Mesodermal cell (in vitro differentiated cells): ENCODE measurements at regions not wholly inside any gene's neighbourhood (a gene's known extent, or its start where the extent isn't known, plus 50 kb on each side); places are given as distances from the start of the nearest gene placed in this dataset.
"Not testable (repeated sequence)": the region's sequence is repeated elsewhere in the genome, so short reads cannot be mapped to it uniquely, and the experiment has no call there.

ENCODE experiments used
- H3K27ac ChIP-seq: 2 replicates; pipeline ENCODE4 v1.7.0; 2013; ENCODE audit warnings: mild to moderate bottlenecking, low read depth, low read length, moderate library complexity; ENCODE audit not compliant: severe bottlenecking
- H3K36me3 ChIP-seq: 2 replicates; pipeline ENCODE4 v1.7.1; 2013; ENCODE audit warnings: mild to moderate bottlenecking, low read length, moderate library complexity; ENCODE audit not compliant: control insufficient read depth, insufficient read depth
- H3K4me1 ChIP-seq: one replicate; pipeline ENCODE4 v1.7.1; 2013; ENCODE audit warnings: mild to moderate bottlenecking, low read length; ENCODE audit not compliant: insufficient read depth, control insufficient read depth, poor library complexity, severe bottlenecking
- H3K4me3 ChIP-seq: 2 replicates; pipeline ENCODE4 v1.7.0; 2013; ENCODE audit warnings: low read length, control low read depth, mild to moderate bottlenecking; ENCODE audit not compliant: insufficient read depth, poor library complexity, severe bottlenecking; ENCODE audit errors: extremely low read depth
- H3K9me3 ChIP-seq: 2 replicates; pipeline ENCODE4 v1.7.1; 2013; ENCODE audit warnings: mild to moderate bottlenecking, low read length, moderate library complexity; ENCODE audit not compliant: control insufficient read depth
- WGBS, 2 experiments: methylation state at CpG; one replicate each; pipeline ENCODE4 v1.1.5; 2013; ENCODE audit warnings: missing lambda C conversion rate in 2 of 2; ENCODE audit not compliant: insufficient coverage in 2 of 2; 5-methylcytosine and 5-hydroxymethylcytosine counted together

- H3K9me3 ChIP-seq: no peaks in the 10 kb centered on the region
- no peak overlapping the region for H3K27ac ChIP-seq
- WGBS, 2 experiments: 90 to 92% methylated on average over 4 of the region's 5 CpGs
- H3K4me3 ChIP-seq: no peak overlapping the region
- no peaks in the 10 kb centered on the region for H3K4me1 ChIP-seq
- H3K36me3 ChIP-seq: no peaks in the 10 kb centered on the region
Observed at GRCh38 chr10:83512681-83513080, 626.6 kb upstream of the GHITM start.

GRCh38 chr10:83515001-83515400 lies 624.3 kb upstream of the GHITM start:
- Histone ChIP-seq H3K4me3 (no peak overlapping the region), H3K4me1 (no peaks in the 10 kb centered on the region), H3K27ac (no peak overlapping the region), H3K9me3 (no peaks in the 10 kb centered on the region), H3K36me3 (no peaks in the 10 kb centered on the region)
- WGBS, 2 experiments: no CpG with 5 or more reads among the region's 3 CpGs

- H3K4me1 ChIP-seq: no peaks in the 10 kb centered on the region
- 72 to 79% methylated on average over 3 of the region's 4 CpGs for WGBS, 2 experiments
- no peaks in the 10 kb centered on the region for H3K36me3 ChIP-seq
- no peak overlapping the region for H3K4me3 ChIP-seq
- H3K27ac ChIP-seq: no peak overlapping the region
- H3K9me3 ChIP-seq: no peaks in the 10 kb centered on the region
Observed at GRCh38 chr10:83516788-83517187, 622.5 kb upstream of the GHITM start.

- Histone ChIP-seq H3K27ac (no peak overlapping the region), H3K36me3 (no peaks in the 10 kb centered on the region), H3K9me3 (no peaks in the 10 kb centered on the region), H3K4me1 (no peaks in the 10 kb centered on the region), H3K4me3 (no peak overlapping the region)
- no CpG with 5 or more reads among the region's 1 CpG for WGBS, 2 experiments
Observed at GRCh38 chr10:83517456-83517855, 621.9 kb upstream of the GHITM start.

GRCh38 chr10:83518779-83519178 lies 620.5 kb upstream of the GHITM start:
- 94 to 100% methylated on average over 2 to 3 of the region's 4 CpGs for WGBS, 2 experiments
- no peaks in the 10 kb centered on the region for H3K4me1 ChIP-seq
- H3K4me3 ChIP-seq: no peak overlapping the region
- no peak overlapping the region for H3K27ac ChIP-seq
- H3K36me3 ChIP-seq: no peaks in the 10 kb centered on the region
- H3K9me3 ChIP-seq: no peaks in the 10 kb centered on the region

GRCh38 chr10:83520386-83520785 lies 618.9 kb upstream of the GHITM start:
- H3K4me1 ChIP-seq, H3K27ac ChIP-seq, H3K36me3 ChIP-seq, H3K9me3 ChIP-seq, H3K4me3 ChIP-seq: not testable (repeated sequence)
- 100% methylated on average over 1 of the region's 11 CpGs; no CpG with 5 or more reads in 1 of the 2 experiments for WGBS, 2 experiments

- H3K4me1 ChIP-seq: no peaks in the 10 kb centered on the region
- H3K4me3 ChIP-seq: no peak overlapping the region
- no peaks in the 10 kb centered on the region for H3K9me3 ChIP-seq
- H3K27ac ChIP-seq: peak overlapping the region; percentile 72
- H3K36me3 ChIP-seq: no peaks in the 10 kb centered on the region
Observed at GRCh38 chr10:83522456-83522855, 616.9 kb upstream of the GHITM start.

- H3K9me3 ChIP-seq: no peaks in the 10 kb centered on the region
- WGBS, 2 experiments: 72 to 76% methylated on average over 3 of the region's 3 CpGs
- no peaks in the 10 kb centered on the region for H3K36me3 ChIP-seq
- no peak overlapping the region for H3K4me3 ChIP-seq
- H3K27ac ChIP-seq: peak overlapping the region; percentile 72
- H3K4me1 ChIP-seq: no peaks in the 10 kb centered on the region
Observed at GRCh38 chr10:83522881-83523386, 616.4 kb upstream of the GHITM start.

GRCh38 chr10:83527934-83528333 lies 611.4 kb upstream of the GHITM start:
- Histone ChIP-seq H3K27ac (no peak overlapping the region), H3K4me1 (no peaks in the 10 kb centered on the region), H3K9me3 (no peaks in the 10 kb centered on the region), H3K36me3 (no peaks in the 10 kb centered on the region), H3K4me3 (no peak overlapping the region)

- Histone ChIP-seq H3K4me1 (no peaks in the 10 kb centered on the region), H3K27ac (no peak overlapping the region), H3K4me3 (no peak overlapping the region), H3K36me3 (no peaks in the 10 kb centered on the region), H3K9me3 (no peaks in the 10 kb centered on the region)
- no CpG with 5 or more reads among the region's 1 CpG for WGBS, 2 experiments
Observed at GRCh38 chr10:83533290-83533689, 606.0 kb upstream of the GHITM start.

- H3K9me3 ChIP-seq: no peaks in the 10 kb centered on the region
- 100% methylated on average over 1 of the region's 4 CpGs for WGBS, 2 experiments
Observed at GRCh38 chr10:83536426-83536825, 602.9 kb upstream of the GHITM start.

GRCh38 chr10:83538047-83538446 lies 601.3 kb upstream of the GHITM start:
- peaks cover 3% of the 10 kb centered on the region for H3K4me1 ChIP-seq
- no peak overlapping the region for H3K4me3 ChIP-seq
- H3K9me3 ChIP-seq: no peaks in the 10 kb centered on the region
- H3K27ac ChIP-seq: no peak overlapping the region
- H3K36me3 ChIP-seq: no peaks in the 10 kb centered on the region

More at GRCh38 chr10:83536426-83536825, 602.9 kb upstream of the GHITM start:
- H3K4me1 ChIP-seq: no peaks in the 10 kb centered on the region
- H3K4me3 ChIP-seq: no peak overlapping the region
- H3K36me3 ChIP-seq: no peaks in the 10 kb centered on the region
- no peak overlapping the region for H3K27ac ChIP-seq
